Glutamatergic neuron (in vitro differentiated cells): ENCODE measurements at regions not wholly inside any gene's neighbourhood (a gene's known extent, or its start where the extent isn't known, plus 50 kb on each side); places are given as distances from the start of the nearest gene placed in this dataset.
"Not testable (repeated sequence)": the region's sequence is repeated elsewhere in the genome, so short reads cannot be mapped to it uniquely, and the experiment has no call there.

Experiments
- DNase-seq: peaks from one replicate; pipeline ENCODE4 v3.0.0; 2022
- H3K27ac Mint-ChIP-seq: one replicate; pipeline ENCODE4 v1.8.0; 2020; ENCODE audit warnings: mild to moderate bottlenecking, mixed read lengths, inconsistent platforms; ENCODE audit not compliant: unreplicated experiment
- H3K27me3 Mint-ChIP-seq: one replicate; pipeline ENCODE4 v1.8.0; 2020; ENCODE audit warnings: mild to moderate bottlenecking, moderate library complexity, mixed read lengths, inconsistent platforms; ENCODE audit not compliant: unreplicated experiment
- H3K36me3 Mint-ChIP-seq: one replicate; pipeline ENCODE4 v1.8.0; 2020; ENCODE audit warnings: mild to moderate bottlenecking, mixed read lengths, inconsistent platforms; ENCODE audit not compliant: unreplicated experiment
- H3K4me1 Mint-ChIP-seq: one replicate; pipeline ENCODE4 v1.8.0; 2020; ENCODE audit warnings: mild to moderate bottlenecking, low read depth, mixed read lengths, inconsistent platforms; ENCODE audit not compliant: unreplicated experiment
- H3K4me3 Mint-ChIP-seq: one replicate; pipeline ENCODE4 v1.8.0; 2020; ENCODE audit warnings: mild to moderate bottlenecking, mixed read lengths, inconsistent platforms; ENCODE audit not compliant: unreplicated experiment
- H3K9me3 Mint-ChIP-seq: one replicate; pipeline ENCODE4 v1.8.0; 2020; ENCODE audit warnings: mild to moderate bottlenecking, moderate library complexity, mixed read lengths, inconsistent platforms; ENCODE audit not compliant: unreplicated experiment
- TF ChIP-seq, protein P1 (sequence below): fragments of 200-600 bp; sonication (generic); IDR thresholded peaks from one replicate; pipeline ENCODE4 v1.5.0; 2021; ENCODE audit not compliant: partially characterized antibody, unreplicated experiment

DNA sequence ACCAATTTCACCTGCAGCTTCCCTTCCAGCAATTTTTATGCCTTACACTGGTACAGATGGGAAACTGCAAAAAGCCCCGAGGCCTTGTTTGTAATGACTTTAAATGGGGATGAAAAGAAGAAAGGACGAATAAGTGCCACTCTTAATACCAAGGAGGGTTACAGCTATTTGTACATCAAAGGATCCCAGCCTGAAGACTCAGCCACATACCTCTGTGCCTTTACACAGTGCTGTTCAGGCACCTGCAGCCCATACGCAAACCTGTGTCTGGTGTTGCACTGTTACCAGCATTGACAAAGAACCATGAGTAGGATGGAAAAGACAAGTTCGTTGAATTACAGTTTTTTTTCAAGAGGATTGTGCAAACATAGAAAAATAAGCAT lies 432.0 kb upstream of the OR4E1 start:
- DNase-seq: no peak
- peaks cover 3% of the 10 kb centered on the region for H3K27me3 Mint-ChIP-seq
- no peaks in the 10 kb centered on the region for H3K4me1 Mint-ChIP-seq
- no peaks in the 10 kb centered on the region for H3K9me3 Mint-ChIP-seq
- H3K27ac Mint-ChIP-seq: no peak overlapping the region
- H3K36me3 Mint-ChIP-seq: no peaks in the 10 kb centered on the region
- no peak overlapping the region for H3K4me3 Mint-ChIP-seq
- TF ChIP-seq, protein P1, sequence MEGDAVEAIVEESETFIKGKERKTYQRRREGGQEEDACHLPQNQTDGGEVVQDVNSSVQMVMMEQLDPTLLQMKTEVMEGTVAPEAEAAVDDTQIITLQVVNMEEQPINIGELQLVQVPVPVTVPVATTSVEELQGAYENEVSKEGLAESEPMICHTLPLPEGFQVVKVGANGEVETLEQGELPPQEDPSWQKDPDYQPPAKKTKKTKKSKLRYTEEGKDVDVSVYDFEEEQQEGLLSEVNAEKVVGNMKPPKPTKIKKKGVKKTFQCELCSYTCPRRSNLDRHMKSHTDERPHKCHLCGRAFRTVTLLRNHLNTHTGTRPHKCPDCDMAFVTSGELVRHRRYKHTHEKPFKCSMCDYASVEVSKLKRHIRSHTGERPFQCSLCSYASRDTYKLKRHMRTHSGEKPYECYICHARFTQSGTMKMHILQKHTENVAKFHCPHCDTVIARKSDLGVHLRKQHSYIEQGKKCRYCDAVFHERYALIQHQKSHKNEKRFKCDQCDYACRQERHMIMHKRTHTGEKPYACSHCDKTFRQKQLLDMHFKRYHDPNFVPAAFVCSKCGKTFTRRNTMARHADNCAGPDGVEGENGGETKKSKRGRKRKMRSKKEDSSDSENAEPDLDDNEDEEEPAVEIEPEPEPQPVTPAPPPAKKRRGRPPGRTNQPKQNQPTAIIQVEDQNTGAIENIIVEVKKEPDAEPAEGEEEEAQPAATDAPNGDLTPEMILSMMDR: no peak

DNA sequence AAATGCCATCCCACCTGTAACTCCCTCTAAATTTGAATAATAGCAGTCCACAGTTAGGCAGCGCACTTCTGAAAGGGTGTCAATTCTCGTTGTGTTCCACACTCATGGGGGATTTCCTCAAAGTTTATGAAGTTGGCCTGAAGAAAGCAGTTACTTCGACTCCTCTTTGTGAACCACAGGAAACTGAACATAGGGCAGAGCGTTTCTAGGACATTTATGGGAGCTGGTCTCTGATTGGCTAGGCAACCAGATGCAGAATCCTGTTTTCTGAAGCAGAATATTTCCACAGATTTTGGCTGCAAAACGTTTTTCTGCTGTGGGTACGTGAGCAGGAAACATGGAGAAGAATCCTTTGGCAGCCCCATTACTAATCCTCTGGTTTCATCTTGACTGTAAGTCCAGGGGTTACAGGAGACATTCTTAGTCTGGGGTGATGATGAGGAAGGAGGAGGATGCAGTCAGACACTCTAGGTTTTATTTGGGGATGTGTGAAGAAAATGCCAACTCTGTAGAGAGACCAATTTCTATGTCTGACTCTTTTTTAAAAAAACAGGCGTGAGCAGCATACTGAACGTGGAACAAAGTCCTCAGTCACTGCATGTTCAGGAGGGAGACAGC lies 431.5 kb upstream of the OR4E1 start:
- no peak for DNase-seq
- TF ChIP-seq, protein P1: no peak
- no peak overlapping the region for H3K4me3 Mint-ChIP-seq

DNA sequence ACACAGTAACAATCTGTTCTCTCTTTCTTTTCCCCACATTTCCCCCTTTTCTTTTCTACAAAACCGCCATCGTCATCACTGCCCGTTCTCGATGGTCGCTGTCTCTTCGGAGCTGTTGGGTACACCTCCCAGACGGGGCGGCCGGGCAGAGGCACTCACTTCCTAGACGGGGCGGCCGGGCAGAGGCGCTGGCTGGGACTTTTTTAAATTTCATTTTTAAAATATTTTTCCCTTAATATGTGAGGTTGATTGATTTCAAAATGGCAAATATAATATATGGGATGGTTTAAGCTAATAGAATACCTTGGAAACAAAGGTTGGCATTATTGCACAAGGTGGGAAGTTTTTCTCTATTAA lies 427.1 kb upstream of the OR4E1 start:
- not testable (repeated sequence) for H3K27ac Mint-ChIP-seq, H3K27me3 Mint-ChIP-seq, H3K9me3 Mint-ChIP-seq, DNase-seq, H3K4me1 Mint-ChIP-seq, H3K4me3 Mint-ChIP-seq, H3K36me3 Mint-ChIP-seq

More for the DNA sequence above, 431.5 kb upstream of the OR4E1 start:
- Mint-ChIP-seq H3K27ac (no peak overlapping the region), H3K36me3 (no peaks in the 10 kb centered on the region), H3K4me1 (no peaks in the 10 kb centered on the region), H3K27me3 (peaks cover 3% of the 10 kb centered on the region), H3K9me3 (no peaks in the 10 kb centered on the region)

DNA sequence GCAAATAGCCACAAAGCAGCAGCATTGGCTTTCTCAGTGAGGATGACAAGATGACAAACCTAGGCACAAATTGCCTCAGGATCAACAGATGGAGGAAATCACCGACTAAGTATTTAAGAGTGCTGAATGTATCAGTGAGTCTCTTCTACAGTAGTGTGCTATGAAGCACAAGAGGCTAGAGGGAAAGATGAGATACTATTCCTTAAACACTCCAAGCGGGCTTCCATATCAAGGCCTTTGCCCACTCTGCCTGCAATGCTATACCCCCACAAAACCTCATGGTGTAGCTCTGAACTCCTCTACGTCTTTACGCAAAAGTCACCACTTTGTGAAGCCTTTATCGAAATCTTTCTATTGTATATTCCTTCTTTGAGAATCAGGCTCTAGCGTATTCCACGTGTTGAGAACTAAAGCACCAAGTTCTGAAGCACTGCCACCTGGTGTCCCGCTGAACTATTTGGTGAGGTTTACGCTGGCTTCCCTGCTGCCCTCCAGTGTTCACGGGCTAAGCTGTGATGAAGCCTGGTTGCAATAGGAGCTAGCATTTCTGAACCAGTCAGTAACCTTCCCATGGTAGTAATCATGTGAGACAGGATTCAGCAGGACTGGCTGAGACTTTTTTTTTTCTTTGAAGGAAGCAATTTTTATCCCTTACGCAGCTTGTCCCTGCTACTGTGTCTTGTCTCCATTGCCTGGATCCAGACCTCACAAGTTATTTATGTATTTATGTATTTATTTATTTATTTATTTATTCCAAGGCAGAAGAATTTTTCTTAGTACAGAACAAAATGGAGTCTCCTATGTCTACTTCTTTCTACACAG lies 426.5 kb upstream of the OR4E1 start:
- no peak overlapping the region for H3K4me3 Mint-ChIP-seq
- no peaks in the 10 kb centered on the region for H3K4me1 Mint-ChIP-seq
- no peaks in the 10 kb centered on the region for H3K27me3 Mint-ChIP-seq
- no peak overlapping the region for H3K27ac Mint-ChIP-seq
- no peaks in the 10 kb centered on the region for H3K36me3 Mint-ChIP-seq
- no peaks in the 10 kb centered on the region for H3K9me3 Mint-ChIP-seq
- TF ChIP-seq, protein P1: no peak
- peak; percentile 54 for DNase-seq

DNA sequence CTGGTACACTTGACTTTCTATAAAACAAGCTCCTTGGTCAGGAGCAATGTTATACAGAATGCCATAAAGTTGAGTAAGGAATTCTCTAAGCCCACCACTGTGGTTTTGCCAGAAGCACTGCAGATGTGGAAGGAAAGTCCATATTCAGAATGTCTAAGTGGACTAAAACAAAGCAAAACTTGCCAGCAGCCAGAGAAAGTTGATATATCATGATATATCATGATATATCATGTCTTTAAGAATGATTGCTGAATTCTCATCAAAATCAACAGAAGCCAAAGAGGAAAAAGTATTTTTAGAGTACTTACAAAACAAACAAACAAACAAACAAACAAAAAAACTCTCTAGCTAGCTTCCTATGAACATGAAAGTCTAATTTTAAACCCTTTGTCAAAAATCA lies 424.8 kb upstream of the OR4E1 start:
- DNase-seq: no peak
- TF ChIP-seq, protein P1: no peak
- H3K9me3 Mint-ChIP-seq: no peaks in the 10 kb centered on the region
- no peaks in the 10 kb centered on the region for H3K36me3 Mint-ChIP-seq
- H3K27me3 Mint-ChIP-seq: no peaks in the 10 kb centered on the region
- no peaks in the 10 kb centered on the region for H3K4me1 Mint-ChIP-seq
- no peak overlapping the region for H3K4me3 Mint-ChIP-seq
- H3K27ac Mint-ChIP-seq: no peak overlapping the region
